ENCODE measurements at regions not wholly inside any gene's neighbourhood (a gene's known extent, or its start where the extent isn't known, plus 50 kb on each side); places are given as distances from the start of the nearest gene placed in this dataset.

DNA sequence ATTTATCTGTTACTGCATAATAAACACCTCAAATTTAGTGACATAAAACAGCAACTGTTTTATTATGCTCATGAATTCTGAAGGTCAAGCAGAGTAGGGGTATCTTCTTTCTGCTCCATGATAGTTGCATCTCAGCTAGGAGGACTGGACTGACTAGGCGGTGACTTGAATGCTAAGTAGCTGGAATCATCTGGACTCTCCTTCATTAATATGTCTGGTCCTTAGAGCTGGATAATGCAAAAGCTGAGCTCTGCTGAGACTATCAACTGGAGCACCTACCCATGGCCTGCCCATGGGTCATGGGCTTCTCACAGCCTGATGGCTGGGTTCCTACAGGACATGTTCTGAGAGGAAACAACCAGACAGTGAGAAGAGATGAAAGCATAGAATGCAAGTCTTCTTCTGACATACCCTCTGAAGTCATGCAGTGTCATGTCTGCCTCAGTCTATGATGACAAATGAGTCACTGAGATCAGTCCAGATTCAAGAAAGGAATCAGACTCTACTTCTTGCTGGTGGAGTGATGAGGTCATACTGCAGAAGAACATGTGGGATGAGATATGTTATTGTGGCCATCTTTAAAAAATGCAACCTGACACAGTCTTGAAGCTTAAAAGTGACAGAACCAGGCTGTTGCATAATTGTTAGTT, 174.2 kb upstream of the OSR1 start:
- no peak for TF ChIP-seq CTCF (conservative IDR thresholded peaks at IDR 0.05)
- H2BK12ac ChIP-seq (ENCODE audit: insufficient read length, low read depth, low read length) = no peak overlapping the region
- H2BK20ac ChIP-seq (ENCODE audit: low read depth, low read length, poor library complexity, severe bottlenecking) = no peak overlapping the region
- H3K79me1 ChIP-seq (ENCODE audit: insufficient read depth, low read depth, low read length, poor library complexity, severe bottlenecking) = no peaks in the 10 kb centered on the region
- Mint-ChIP-seq H3K27ac (no peak overlapping the region), H3K9me3 (no peaks in the 10 kb centered on the region), H3K4me1 (peaks cover 6% of the 10 kb centered on the region in 2 experiments), H3K27me3 (ENCODE audit: low read depth) (peaks cover 2% of the 10 kb centered on the region), H3K36me3 (ENCODE audit: insufficient read depth in 1 of 3, low read depth in 3 of 3) (no peaks in the 10 kb centered on the region), H3K4me3 (no peak overlapping the region)
- no peak overlapping the region for H3K9ac ChIP-seq (ENCODE audit: extremely low read depth, insufficient read length, low read length)
- no peak overlapping the region for H2BK15ac ChIP-seq (ENCODE audit: low read depth, low read length)
- no peaks in the 10 kb centered on the region for H3K27me3 ChIP-seq (ENCODE audit: insufficient read depth, low read length)
- H3K9me3 ChIP-seq (ENCODE audit: control insufficient read depth, low read depth, low read length) = no peaks in the 10 kb centered on the region
- H3K79me2 ChIP-seq (ENCODE audit: insufficient read depth, low read length) = no peaks in the 10 kb centered on the region
- no peak for DNase-seq
- no peak overlapping the region for H2AK5ac ChIP-seq (ENCODE audit: insufficient read length, low read length)
- no peak overlapping the region for H4K91ac ChIP-seq (ENCODE audit: insufficient read length, low read depth, low read length)
- no peaks in the 10 kb centered on the region for H3K23me2 ChIP-seq (ENCODE audit: insufficient read length, low read depth, low read length, poor library complexity, severe bottlenecking)
- H3T11ph ChIP-seq (ENCODE audit: low read length) = no peak overlapping the region
- H2BK5ac ChIP-seq (ENCODE audit: insufficient read length, low read length) = no peak overlapping the region
- H3K14ac ChIP-seq (ENCODE audit: insufficient read depth, low read length) = no peak overlapping the region
- no peak overlapping the region for H3K23ac ChIP-seq (ENCODE audit: insufficient read length, low read depth, low read length)
- no peak overlapping the region for H2AFZ ChIP-seq (ENCODE audit: low read length)
- no CpG with 5 or more reads among the region's 1 CpG for WGBS (ENCODE audit: extremely low coverage, insufficient read length, low lambda C conversion rate)
- H3K4me2 ChIP-seq (ENCODE audit: insufficient read depth, insufficient read length, low read length) = no peak overlapping the region
- no peak overlapping the region for H2BK120ac ChIP-seq (ENCODE audit: low read depth, low read length, poor library complexity, severe bottlenecking)
- no peak overlapping the region for H4K5ac ChIP-seq (ENCODE audit: insufficient read length, low read depth, low read length)
- H4K8ac ChIP-seq (replicated peaks; ENCODE audit: insufficient read length, low read depth, low read length) = no peak overlapping the region
- no peak overlapping the region for H3K18ac ChIP-seq (ENCODE audit: insufficient read length, low read depth, low read length)
- H3K56ac ChIP-seq (ENCODE audit: insufficient read length, low read depth, low read length) = no peak overlapping the region
- no peaks in the 10 kb centered on the region for H4K20me1 ChIP-seq (ENCODE audit: control insufficient read depth, insufficient read depth, insufficient read length)
- H3K4me1 ChIP-seq (ENCODE audit: insufficient read depth, low read length) = no peaks in the 10 kb centered on the region
- no peak overlapping the region for H3K27ac ChIP-seq (ENCODE audit: insufficient read length, low read depth, low read length)
- no peak overlapping the region for H3K4ac ChIP-seq (ENCODE audit: low read depth, low read length)

Data from H9 (cell line).